Sigmoid colon (tissue), 6 donors: ENCODE measurements at regions not wholly inside any gene's neighbourhood (a gene's known extent, or its start where the extent isn't known, plus 50 kb on each side); places are given as distances from the start of the nearest gene placed in this dataset.

Source experiments
- DNase-seq: peaks from one replicate; pipeline ENCODE4 v3.0.0-alpha.2; 2019
- H3K27ac ChIP-seq, 4 donors: fragments of 200-600 bp; sonication (generic); one replicate each; pipeline ENCODE4 v1.5.1; 2016 to 2019; ENCODE audit warnings: mild to moderate bottlenecking in 1 of 4
- H3K27me3 ChIP-seq, 3 donors: fragments of 200-600 bp; sonication (generic); one replicate each; pipeline ENCODE4 v1.5.1; 2019; ENCODE audit warnings: mild to moderate bottlenecking in 1 of 3
- H3K36me3 ChIP-seq, 4 donors: fragments of 200-600 bp; sonication (generic); one replicate each; pipeline ENCODE4 v1.5.1; 2016 to 2019
- H3K4me1 ChIP-seq, 4 donors: fragments of 200-600 bp; sonication (generic); one replicate each; pipeline ENCODE4 v1.5.1; 2017 to 2019
- H3K4me3 ChIP-seq, 4 donors: fragments of 200-600 bp; sonication (generic); one replicate each; pipeline ENCODE4 v1.5.1; 2017 to 2019; ENCODE audit warnings: mild to moderate bottlenecking in 2 of 4, moderate library complexity in 1 of 4
- H3K9me3 ChIP-seq, 4 donors: fragments of 200-600 bp in 3 of 4; sonication (generic) in 3 of 4; one replicate each; pipeline versions ENCODE4 v1.5.1 to v1.6.1; 2013 to 2019
- EP300 ChIP-seq, 4 donors: sonication (generic); formaldehyde crosslinking; IDR thresholded peaks; one replicate each; pipeline ENCODE4 v1.6.1; 2017; ENCODE audit warnings: antibody characterized with exemption in 4 of 4
- POLR2A ChIP-seq, 2 donors: fragments of 450-650 bp; IDR thresholded peaks; one replicate each; pipeline ENCODE4 v1.6.1; 2016; ENCODE audit warnings: antibody characterized with exemption in 2 of 2, mild to moderate bottlenecking in 2 of 2, moderate library complexity in 2 of 2
- POLR2AphosphoS5 ChIP-seq, 4 donors: sonication (generic); formaldehyde crosslinking; IDR thresholded peaks; one replicate each; pipeline ENCODE4 v1.6.1; 2017; ENCODE audit warnings: antibody characterized with exemption in 4 of 4
- WGBS, 2 donors: extraction: QIAGEN DNeasy Blood & Tissue Kit; methylation state at CpG; one replicate each; pipeline ENCODE4 v1.1.7; 2013; 5-methylcytosine and 5-hydroxymethylcytosine counted together
- intact Hi-C: fragments of 100-400 bp; cut with DNase I; formaldehyde crosslinking; loops from one replicate; pipeline ENCODE4 v1.15.1; 2023
- TF ChIP-seq, protein P1 (sequence below), 4 experiments: fragments of 450-650 bp in 3 of 4; fragments of 200-600 bp in 1 of 4; IDR thresholded peaks; one replicate each; pipeline ENCODE4 v1.5.1; 2016 to 2019; ENCODE audit warnings: antibody characterized with exemption in 4 of 4, mild to moderate bottlenecking in 3 of 4, moderate library complexity in 2 of 4
- donor health status: healthy with polysubstance abuse.
- donor health status: healthy.

DNA sequence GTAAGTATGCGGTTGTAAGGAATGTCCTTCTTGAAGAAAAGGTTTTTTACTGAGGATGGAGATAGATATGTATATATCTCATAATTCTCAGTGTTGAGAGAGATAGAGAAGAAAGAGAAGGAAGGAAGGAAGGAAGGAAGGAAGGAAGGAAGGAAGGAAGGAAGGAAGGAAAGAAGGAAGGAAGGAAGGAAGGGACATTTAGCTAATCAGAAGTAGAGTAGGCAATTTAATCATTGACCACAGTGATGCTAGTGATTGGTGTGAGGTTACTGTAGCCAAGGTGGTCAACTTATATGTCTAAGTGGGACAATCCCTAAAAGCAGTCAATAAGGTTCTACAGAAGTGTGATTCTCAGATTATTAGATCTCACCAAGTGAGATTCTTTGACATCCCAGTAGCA, 751.8 kb upstream of the CBLB start:
- H3K4me3 ChIP-seq = no peak overlapping the region
- H3K27ac ChIP-seq = no peak overlapping the region
- no peaks in the 10 kb centered on the region for H3K27me3 ChIP-seq
- no peaks in the 10 kb centered on the region for H3K36me3 ChIP-seq
- no peak for DNase-seq
- TF ChIP-seq, protein P1, sequence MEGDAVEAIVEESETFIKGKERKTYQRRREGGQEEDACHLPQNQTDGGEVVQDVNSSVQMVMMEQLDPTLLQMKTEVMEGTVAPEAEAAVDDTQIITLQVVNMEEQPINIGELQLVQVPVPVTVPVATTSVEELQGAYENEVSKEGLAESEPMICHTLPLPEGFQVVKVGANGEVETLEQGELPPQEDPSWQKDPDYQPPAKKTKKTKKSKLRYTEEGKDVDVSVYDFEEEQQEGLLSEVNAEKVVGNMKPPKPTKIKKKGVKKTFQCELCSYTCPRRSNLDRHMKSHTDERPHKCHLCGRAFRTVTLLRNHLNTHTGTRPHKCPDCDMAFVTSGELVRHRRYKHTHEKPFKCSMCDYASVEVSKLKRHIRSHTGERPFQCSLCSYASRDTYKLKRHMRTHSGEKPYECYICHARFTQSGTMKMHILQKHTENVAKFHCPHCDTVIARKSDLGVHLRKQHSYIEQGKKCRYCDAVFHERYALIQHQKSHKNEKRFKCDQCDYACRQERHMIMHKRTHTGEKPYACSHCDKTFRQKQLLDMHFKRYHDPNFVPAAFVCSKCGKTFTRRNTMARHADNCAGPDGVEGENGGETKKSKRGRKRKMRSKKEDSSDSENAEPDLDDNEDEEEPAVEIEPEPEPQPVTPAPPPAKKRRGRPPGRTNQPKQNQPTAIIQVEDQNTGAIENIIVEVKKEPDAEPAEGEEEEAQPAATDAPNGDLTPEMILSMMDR (IDR thresholded peaks at IDR 0.05) = no peak
- no peak for TF ChIP-seq EP300 (IDR thresholded peaks at IDR 0.05)
- no peak for TF ChIP-seq POLR2AphosphoS5 (IDR thresholded peaks at IDR 0.05)
- TF ChIP-seq POLR2A (IDR thresholded peaks at IDR 0.05) = no peak
- peaks cover 0 to 8% (median 1%) of the 10 kb centered on the region in 4 donors for H3K9me3 ChIP-seq
- no peaks in the 10 kb centered on the region for H3K4me1 ChIP-seq
- 99 to 100% methylated on average over 1 of the region's 1 CpG for WGBS, 2 donors
- intact Hi-C loops = no loop called here

DNA sequence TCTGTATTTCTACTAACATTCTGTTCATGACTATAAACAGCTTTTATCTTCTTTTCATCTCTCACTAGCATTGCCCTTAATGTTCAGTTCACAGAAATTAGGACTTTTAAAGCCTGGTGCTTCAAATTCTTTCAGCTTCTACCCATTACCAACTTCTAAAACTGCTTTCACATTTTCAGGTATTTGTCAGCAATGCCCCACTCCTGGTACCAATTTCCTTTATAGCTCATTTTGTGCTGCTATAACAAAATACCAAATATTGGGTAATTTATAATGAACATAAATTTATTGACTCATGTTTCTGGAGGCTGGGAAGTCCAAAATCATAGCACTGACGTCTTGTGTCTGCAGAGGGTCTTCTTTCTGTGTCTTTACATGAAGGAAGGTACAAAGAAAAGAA, 753.1 kb upstream of the CCDC54 start:
- intact Hi-C loops = no loop called here
- Histone ChIP-seq H3K4me3 (no peak overlapping the region), H3K27me3 (no peaks in the 10 kb centered on the region), H3K27ac (no peak overlapping the region), H3K9me3 (peaks cover 0 to 8% (median 1%) of the 10 kb centered on the region in 4 donors), H3K4me1 (no peaks in the 10 kb centered on the region), H3K36me3 (no peaks in the 10 kb centered on the region)
- TF ChIP-seq EP300 (IDR thresholded peaks at IDR 0.05) = no peak
- TF ChIP-seq POLR2A (IDR thresholded peaks at IDR 0.05) = no peak
- TF ChIP-seq, protein P1 (IDR thresholded peaks at IDR 0.05) = no peak
- no peak for TF ChIP-seq POLR2AphosphoS5 (IDR thresholded peaks at IDR 0.05)
- 80 to 86% methylated on average over 1 of the region's 1 CpG for WGBS, 2 donors
- DNase-seq = no peak

DNA sequence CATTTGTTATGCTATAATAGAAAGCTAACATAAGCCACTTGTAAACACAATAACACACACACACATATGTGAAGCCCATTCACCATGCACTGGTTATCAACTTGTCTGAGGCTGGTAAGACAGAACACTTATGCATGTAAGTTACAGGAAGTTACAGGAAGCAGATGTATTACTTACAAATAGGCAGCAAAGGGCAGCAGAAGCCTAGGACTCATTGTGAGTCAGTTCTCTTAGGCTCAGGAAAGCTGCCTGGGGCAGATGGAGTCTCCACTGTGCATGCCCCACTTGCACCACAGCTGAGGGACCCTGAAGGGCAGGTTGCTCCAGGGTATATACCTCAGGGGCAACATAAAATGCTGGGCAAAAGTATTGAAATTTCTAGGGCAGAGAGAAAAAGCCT, 748.8 kb upstream of the CCDC54 start:
- no peaks in the 10 kb centered on the region for H3K36me3 ChIP-seq
- TF ChIP-seq EP300 (IDR thresholded peaks at IDR 0.05) (no peak), POLR2A (IDR thresholded peaks at IDR 0.05) (no peak), POLR2AphosphoS5 (IDR thresholded peaks at IDR 0.05) (no peak)
- TF ChIP-seq, protein P1 (IDR thresholded peaks at IDR 0.05) = no peak
- intact Hi-C loops = no loop called here

DNA sequence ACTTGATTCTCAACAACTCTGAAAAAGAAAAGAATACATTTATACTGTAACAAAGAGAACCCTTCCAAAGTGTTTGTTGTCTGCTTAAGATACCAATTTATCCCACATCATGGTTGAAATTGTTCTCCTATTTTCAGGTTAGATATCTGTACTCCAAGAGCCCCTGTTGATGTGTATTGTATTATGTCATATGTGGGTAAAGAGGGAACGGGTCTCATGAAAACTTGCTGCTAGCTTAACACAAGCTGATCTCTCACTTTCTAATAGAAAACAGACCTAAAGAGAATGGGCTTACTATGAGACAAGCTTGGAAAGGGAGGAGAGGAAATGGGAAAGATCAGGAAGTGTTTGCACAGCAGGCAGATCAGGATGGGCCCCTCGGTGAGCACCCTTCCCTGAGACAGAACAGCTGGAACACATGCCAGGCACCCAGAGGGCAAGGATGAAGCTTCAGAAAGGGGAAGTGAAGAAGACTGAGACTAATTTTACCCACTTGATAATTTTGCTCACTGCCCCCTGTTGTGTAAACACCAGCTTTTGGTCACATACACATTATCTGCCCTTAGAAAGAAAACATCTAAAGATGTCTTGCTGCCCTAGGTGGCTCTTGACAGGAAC, 747.9 kb upstream of the CCDC54 start:
- no peaks in the 10 kb centered on the region for H3K36me3 ChIP-seq
- intact Hi-C loops = no loop called here
- H3K4me3 ChIP-seq = no peak overlapping the region

More for the DNA sequence above, 748.8 kb upstream of the CCDC54 start:
- Histone ChIP-seq H3K27me3 (no peaks in the 10 kb centered on the region), H3K4me3 (no peak overlapping the region), H3K9me3 (peaks cover 0 to 8% (median 1%) of the 10 kb centered on the region in 4 donors), H3K27ac (no peak overlapping the region), H3K4me1 (no peaks in the 10 kb centered on the region)
- no peak for DNase-seq

More for the DNA sequence above, 747.9 kb upstream of the CCDC54 start:
- H3K9me3 ChIP-seq = peaks cover 0 to 4% (median 1%) of the 10 kb centered on the region in 4 donors
- DNase-seq = no peak
- 36 to 45% methylated on average over 2 of the region's 2 CpGs for WGBS, 2 donors
- no peak overlapping the region for H3K27ac ChIP-seq
- no peaks in the 10 kb centered on the region for H3K4me1 ChIP-seq
- TF ChIP-seq POLR2A (IDR thresholded peaks at IDR 0.05) = no peak
- TF ChIP-seq, protein P1 (IDR thresholded peaks at IDR 0.05) = no peak
- H3K27me3 ChIP-seq = no peaks in the 10 kb centered on the region
